Kidney tubule cell (primary cell): ENCODE measurements at regions not wholly inside any gene's neighbourhood (a gene's known extent, or its start where the extent isn't known, plus 50 kb on each side); places are given as distances from the start of the nearest gene placed in this dataset.
A peak's percentile ranks its signal among the peaks of the same experiment; 100 is the strongest.
"Not testable (repeated sequence)": the region's sequence is repeated elsewhere in the genome, so short reads cannot be mapped to it uniquely, and the experiment has no call there.

Source experiments
- DNase-seq: peaks from one replicate; pipeline ENCODE4 v3.0.0-alpha.2; 2018; ENCODE audit warnings: low spot score

DNA sequence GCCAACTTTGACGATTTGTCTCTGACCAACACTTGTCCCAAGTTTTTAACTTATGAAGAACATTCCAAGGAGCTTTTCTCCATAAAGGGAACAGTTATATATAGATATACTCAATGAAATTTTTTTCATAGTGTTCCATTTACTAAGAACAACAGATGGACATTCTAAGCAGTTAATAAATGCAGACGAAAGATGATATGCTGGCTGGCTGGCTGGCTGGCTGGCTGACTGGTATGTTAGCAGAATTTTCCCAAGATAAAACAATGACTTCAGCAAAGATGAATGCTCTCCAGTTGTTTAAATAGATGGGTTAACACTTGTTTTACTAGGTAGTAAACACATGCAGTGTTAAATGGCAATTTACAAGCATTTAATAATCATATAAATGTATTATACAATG lies 62.2 kb downstream of the SPANXN3 start:
- DNase-seq: peak; percentile 58

DNA sequence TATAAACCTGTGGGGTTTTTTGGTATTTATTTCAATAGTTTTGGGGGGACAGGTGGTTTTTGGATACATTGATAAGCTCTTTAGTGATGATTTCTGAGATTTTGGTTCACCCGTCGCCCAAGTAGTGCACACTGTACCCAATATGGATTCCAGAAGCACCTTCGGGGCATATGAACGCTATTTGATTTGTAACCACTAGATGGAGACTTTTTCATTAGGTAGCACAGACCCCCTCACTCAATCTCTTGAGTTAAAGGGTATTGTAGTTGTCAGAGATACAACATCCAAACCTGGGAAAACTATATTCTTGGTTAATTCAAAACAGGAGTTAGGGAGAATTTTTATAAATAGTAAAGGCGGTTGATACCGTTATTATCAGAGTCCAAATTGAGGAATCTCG lies 79.8 kb downstream of the SPANXN3 start:
- peak; percentile 53 for DNase-seq

DNA sequence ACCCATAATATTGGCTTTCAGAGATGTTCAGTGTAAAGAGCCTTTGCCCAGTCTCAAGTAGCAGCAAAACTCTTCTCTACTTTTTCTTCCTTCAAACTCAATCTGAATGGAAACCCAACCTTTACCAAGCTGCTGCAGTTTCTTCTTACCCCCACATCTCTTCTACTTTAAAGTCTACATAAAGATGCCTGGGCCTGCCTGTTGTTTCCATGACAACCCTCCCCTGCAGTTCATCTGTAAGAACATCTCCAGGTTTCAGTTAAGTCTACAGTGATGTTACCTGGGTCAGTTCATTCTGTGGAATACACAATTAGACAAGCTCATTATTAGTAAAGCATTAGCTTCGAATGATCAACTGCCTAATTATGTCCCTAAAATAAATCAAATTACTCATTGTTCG lies 81.4 kb downstream of the SPANXN3 start:
- no peak for DNase-seq

DNA sequence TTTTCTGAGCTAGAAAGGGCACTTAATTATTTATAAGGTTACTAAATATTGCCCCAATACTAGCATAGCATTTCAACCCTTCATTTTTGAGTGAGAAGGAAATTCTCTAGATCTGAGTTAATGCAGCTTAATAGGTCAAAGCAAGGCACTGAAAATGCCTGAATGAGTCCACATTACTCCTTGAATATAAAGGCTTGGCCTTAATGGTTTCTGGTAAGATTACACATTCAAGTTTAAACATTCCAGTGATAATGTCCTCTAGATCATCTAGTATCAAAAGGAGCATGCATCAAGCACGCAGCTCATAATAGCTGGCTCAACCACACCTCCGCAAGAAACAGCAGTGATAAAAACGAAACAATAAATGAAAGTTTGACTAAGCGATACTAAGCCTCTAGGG lies 87.5 kb downstream of the SPANXN3 start:
- DNase-seq: peak; percentile 70

DNA sequence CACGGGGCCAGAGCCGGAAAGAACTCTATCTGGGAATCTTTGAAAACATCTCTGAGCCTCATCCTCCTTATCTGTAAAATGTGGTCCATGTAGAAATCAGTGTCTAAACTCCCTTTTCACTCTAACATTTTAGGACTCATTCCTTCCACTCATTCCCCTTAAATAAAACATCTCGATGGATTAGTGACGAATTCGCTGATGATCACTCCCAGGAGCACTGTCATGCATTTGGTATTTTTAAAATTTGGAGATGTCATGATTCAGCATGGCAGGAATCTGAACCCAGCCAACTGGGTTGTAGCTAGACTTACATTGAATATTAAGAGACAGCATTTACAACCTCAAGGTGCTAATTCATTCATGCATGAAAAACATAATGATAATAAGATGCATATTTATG lies 88.1 kb downstream of the SPANXN3 start:
- DNase-seq: peak; percentile 85

DNA sequence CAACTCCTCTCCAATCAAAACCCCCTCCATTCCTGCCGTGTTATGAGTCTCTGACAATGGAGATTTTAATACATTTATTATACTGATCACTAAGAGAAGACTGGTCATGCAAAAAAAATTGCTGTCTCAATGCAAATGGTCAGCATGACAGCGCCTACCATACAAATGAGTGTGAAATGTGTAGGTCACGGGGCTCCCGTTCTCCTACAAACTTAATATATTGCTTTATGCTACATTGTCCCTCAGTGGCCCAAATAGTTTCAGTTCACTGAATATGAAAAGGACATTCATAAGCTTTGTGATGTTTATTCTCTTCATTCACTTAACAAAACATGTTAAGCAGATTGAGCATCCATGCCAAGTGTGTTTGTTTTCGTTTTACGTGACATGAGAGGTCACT lies 116.1 kb downstream of the SPANXN3 start:
- no peak for DNase-seq

DNA sequence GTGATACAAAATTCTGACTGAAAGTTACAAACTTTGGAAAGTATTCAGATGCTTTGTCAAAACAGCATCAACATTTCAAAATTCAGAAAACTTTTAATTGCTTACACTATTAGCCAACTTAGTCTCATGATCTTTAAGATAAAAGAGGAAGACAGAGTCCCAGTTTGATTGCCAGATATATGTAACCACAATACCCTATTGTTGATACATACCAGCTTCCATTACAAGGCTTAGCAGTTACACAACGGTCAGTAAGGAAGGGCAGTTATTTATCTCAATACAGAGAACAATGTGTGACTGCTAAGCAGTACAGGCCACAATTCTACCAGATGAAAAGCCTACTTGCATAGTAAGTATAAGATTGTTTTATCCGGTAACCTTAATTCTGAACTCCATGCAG lies 138.4 kb downstream of the SPANXN3 start:
- no peak for DNase-seq

DNA sequence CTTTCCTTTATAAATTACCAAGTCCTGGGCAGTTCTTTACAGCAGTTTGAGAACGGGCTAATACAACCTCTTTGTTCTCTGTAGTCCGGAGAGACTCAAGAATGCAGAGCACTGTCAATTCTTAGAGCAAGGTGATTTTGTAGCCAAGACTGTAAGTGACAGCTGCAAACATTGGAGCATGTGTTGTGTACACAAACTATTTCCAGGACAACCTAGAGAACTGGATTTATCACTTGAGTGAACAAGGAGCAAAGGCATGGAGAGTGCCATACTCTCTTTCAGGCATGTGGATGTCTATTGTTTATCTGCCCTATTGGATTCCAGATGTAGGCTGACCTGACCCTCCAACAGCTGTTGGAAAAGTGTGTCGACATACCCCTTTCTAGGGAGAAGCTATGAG lies 153.9 kb downstream of the SPANXN3 start:
- peak; percentile 64 for DNase-seq

DNA sequence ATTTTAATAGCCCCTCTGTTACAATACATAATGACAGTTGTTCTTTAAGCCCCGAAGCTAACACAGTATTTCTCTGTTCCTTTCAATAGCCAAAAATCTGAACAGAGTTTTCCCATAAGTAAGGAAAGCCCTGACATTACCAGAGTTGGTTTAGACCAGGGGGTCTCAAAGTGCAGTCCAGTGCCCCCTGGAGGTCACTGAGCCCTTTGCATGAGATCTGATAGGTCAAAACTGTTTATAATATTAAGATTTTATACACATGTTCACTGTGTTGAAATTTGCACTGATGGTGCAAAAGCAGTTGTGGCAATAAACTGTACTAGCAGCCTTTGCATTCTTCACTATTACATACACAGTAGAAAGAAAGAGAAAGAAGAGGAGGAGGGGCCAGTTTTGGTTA lies 177.1 kb downstream of the SPANXN3 start:
- DNase-seq: no peak

DNA sequence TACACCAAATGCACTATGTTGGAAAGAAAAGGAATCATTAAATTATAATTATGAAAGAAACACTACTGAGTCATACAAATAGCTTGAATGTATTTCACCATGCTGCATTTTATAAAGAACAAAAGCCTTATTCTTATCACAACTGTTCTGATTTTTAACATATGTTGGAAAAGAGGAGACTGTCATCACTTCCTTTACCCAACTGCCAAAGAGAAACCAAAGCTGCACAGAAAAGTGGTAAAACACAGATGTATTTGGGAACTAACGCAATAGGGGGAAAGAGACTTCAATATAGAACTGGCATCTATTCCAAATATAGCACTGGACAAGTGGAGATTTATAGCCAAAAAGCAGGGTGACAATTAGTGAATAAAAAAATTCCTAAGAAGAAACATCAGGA lies 181.0 kb downstream of the SPANXN3 start:
- no peak for DNase-seq

DNA sequence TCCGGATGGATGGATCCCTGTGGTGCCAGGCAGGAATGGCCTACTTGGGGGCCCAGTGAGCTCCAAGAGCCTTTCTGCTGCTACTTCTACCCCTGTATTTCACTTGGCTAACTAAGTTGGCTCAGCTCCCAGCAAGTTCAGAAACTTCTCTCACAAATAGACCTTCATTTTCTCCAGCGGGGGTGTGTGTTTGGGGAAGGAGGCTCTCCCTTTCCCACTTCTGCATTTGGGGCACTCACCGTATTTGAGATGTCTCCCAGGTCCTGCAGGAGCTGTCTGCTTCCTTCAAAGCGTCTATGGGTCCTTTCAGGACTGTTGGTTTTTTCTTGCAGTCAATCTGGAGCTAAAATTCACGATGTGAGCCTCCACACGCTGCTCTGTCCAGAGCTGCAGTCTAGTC lies 197.7 kb downstream of the SPANXN3 start:
- no peak for DNase-seq

DNA sequence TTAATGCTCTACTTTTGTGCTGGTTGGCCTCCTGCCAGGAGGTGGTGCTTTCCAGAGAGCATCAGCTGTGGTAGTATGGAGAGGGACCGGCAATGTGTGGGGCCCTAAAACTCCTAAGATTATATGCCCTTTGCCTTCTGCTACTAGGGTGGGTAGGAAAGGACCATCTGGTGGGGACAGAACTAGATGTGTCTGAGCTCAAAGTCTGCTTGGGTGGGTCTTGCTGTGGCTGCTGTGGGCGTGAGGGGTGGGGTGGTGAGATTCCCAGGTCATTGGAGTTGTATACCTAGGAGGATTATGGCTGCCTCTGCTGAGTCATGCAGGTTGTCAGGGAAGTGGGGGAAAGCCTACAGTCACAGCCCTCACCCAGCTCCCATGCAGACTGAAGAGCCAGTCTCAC lies 198.4 kb downstream of the SPANXN3 start:
- not testable (repeated sequence) for DNase-seq

DNA sequence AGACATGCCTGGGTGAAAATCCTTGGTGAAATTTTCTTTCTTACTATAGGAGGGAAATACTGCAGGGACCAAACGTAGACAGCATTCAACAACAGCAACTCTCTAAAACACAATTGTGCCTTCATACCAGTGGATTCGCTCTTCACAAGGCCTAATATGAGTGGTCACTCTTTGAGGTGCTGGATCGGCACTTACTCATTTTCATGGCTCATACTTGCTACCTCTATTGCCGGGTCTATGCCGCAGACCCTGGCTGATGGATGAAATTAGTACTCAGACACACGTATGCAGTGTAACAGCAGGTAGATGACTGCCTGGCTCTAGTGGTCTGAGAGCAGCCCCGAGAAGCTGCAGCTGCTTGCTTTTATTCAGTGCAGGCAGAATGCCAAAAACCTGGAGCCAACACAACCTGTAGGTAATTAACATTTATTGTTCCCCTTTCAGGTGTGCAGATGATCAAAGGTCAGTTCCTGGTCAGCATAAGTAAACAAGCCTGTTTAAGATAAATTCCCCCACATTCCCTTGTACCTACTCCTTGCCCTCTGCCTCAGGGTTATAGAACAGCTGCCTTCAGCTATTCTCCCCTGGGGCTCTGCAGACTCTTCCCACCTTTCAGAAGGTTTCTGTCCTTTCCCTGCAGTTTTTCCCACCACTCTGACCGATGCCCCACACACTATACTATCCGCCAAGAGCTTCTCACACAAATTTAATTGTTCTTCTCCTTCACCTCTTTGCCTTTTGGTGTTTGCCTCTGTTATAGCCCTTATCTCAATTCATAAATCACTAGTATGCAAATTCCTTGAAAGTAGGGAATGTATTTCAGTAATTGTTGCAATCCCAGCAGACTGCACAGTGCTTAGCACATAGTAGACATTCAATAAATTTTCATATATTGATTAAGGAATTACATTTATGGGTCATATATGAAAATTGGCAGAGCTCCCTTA lies 210.0 kb downstream of the SPANXN3 start:
- no peak for DNase-seq

DNA sequence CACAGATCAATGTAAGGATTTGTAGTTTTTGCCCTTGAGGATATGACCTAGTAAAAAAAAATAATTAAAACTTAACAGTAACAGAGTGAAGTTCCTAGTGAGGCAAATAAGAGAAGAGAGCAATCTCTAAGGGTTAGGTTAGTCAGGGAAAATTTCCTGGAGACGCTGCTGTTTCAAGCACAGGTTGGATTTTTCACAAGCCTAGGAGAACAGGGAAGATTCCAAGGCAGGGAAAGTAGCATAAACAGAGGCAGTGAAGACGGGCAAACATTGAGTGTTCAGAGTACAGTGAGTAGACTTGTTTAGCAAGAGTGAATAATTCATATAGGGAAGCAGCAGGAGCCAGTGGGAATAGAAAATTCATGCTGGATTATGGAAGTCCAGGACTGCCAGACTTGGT lies 212.8 kb downstream of the SPANXN3 start:
- no peak for DNase-seq

DNA sequence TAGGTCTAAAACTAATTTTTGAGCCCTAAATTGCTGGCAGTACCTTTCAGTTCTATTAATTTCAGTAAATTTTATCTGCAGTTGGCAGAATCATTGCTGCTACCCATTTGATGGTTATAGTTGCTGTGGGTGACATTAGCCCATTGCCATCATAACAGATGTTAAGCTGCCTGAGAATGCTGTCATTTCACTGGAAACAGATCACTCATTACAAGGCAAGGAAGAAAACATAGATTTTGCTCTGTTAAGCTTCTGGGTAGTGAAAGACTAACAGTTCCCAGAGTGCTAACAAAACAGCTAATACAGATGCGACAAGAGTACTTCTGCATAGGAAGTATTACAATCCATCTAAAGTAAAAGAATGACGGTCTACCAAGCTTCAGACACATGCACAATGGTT lies 213.2 kb downstream of the SPANXN3 start:
- DNase-seq: no peak

DNA sequence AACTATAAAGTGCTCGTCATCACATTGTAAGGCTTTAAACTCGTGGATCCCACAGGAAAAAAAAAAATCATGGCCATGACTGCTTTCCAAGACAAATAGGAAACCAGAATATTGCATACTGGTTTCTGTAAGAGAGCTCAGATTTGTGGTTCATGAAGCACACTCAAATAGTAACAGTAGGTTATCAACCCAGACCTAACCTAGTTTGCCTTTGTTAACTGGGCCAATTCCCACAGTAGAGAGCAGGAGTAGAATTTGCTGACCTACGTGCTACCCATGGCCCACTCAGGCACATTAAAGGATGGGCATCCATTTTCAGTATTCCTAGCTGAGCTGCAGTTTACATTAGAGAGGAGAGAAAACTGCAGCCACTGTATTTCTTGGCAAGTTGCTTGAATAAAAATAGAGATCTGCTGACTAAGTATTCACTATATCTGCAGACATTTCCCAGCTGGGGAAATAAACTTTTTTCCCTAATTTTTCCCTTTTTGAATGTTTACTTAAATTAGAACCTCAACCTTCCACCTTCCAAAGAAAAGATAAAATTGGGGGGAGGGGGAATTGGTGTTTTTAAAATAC lies 218.5 kb downstream of the SPANXN3 start:
- DNase-seq: no peak

DNA sequence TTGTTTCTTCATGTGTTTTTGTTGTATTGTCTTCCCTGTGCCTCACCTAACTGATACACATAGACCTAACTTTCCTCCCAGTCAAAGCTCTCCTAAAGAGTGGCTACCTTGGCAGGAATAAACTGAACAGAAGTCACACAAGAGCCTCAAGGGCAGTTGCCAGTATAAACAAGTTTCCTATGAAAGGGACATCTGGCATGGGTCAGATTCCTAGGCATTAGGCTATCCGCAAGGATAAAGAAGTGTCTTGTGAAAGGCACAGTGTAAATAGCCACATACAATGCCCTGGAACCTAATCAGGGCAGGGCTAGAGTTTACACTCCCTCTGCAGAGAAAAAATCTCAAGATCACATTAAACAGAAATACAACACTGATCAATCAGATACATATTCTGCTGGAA lies 220.8 kb downstream of the SPANXN3 start:
- no peak for DNase-seq

DNA sequence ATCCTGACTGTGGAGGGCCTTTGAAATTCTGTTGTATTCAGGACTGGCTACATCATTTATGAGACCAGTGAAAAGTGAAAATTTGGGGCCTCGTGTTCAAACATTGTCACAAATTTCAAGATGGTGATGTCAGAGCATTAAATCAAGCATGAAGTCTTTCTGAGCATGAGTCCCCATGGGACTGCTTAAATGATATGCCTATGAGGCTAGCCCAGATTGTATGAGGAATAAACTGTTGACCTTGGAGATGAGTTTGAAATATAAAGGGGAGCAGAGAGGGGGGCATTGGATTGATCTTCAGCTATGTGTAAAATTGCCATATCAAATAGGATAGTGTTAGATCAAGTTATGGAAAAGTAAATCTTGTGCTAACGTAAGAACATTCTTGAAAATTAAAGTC lies 230.0 kb downstream of the SPANXN3 start:
- DNase-seq: no peak

DNA sequence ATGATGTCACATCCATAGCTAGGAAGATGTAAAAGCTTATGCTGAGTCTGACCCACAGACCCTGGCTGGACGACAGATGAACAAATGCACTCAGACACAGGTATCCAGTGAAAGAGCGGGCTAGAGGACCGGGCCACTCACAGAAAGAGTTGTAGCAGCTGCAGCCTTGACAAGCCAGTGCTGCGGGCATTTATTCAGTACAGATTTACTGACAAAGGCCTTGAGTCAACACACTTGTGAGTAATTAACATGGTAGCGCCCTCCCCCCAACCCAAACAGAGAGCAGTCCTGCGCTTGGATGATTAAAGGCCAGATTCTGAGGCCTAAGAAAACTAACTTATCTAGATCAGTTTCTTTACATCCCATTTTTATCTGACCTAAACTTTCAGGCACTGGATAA lies 244.6 kb downstream of the SPANXN4 start:
- no peak for DNase-seq

DNA sequence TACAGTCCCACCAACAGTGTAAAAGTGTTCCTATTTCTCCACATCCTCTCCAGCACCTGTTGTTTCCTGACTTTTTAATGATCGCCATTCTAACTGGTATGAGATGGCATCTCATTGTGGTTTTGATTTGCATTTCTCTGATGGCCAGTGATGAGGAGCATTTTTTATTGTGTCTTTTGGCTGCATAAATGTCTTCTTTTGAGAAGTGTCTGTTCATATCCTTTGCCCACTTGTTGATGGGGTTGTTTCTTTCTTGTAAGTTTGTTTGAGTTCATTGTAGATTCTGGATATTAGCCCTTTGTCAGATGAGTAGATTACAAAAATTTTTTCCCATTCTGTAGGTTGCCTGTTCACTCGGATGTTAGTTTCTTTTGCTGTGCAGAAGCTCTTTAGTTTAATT lies 218.9 kb downstream of the SPANXN4 start:
- DNase-seq: not testable (repeated sequence)

DNA sequence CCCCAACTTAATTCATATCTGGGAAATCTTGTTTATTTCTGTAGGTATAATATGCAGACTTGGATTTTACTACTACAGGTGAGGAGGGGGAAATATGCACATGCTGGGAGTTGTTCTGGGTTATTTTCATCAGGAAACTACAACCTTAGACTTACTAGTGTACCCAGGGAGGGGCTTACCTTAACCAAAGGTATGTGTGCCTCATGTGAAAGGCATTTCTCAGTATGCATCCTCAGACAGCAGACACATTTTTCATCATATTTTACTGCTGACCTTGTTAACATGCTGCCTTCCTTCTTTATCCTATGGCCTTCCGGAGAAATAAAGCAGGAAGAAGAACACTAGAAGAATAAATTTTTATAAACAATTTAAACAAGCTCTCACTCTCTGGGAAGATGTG lies 214.9 kb downstream of the SPANXN4 start:
- DNase-seq: peak; percentile 47

DNA sequence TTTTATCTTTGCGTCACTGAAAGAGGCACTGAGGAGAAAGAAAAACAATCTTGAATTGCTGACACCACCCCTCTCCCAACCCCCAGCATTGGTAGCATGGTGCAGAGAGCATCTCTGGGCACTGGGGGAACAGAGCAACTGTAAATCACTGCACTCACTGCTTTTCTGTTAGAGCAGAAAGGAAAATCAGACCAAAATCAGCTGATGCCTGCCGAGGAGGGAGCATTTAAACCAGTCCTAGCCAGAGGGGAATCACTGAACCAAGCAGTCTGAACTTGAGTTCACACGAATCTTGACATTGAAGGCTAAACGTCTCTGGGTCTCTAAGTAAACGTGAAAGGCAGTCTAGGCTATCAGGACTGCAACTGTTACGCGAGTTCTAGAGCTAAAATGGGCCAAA lies 205.8 kb downstream of the SPANXN4 start:
- DNase-seq: no peak

DNA sequence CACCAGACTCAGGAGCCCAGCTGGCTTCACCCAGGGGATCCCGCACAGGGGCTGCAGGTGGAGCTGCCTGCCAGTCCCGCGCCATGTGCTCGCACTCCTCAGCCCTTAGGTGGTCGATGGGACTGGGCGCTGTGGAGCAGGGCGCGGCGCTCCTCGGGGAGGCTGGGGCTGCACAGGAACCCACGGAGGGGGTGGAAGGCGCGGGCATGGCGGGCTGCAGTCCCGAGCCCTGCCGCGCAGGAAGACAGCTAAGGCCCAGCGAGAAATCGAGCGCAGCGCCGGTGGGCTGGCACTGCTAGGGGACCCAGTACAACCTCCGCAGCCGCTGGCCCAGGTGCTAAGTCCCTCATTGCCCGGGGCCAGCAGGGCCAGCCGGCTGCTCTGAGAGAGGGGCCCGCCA lies 202.9 kb downstream of the SPANXN4 start:
- DNase-seq: not testable (repeated sequence)

DNA sequence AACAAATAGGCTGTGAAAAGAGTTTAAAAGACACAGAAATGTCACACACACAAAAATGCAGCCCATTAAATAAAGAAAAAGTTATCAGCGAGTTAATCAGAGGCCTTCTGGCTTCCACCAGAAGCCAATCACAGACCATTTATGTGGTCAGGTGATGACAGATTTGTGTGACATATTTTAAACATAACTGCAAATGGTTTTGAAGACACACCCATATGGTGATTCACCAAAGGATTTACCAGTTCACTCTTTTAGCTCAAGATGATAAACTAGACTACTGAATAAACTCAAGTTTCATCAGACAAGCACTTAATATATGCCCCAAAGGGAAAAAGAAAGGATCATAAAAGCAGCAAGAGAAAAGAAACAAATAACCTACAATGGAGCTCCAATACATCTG lies 181.2 kb downstream of the SPANXN4 start:
- no peak for DNase-seq
